ENCODE measurements at regions not wholly inside any gene's neighbourhood (a gene's known extent, or its start where the extent isn't known, plus 50 kb on each side); places are given as distances from the start of the nearest gene placed in this dataset.

DNA sequence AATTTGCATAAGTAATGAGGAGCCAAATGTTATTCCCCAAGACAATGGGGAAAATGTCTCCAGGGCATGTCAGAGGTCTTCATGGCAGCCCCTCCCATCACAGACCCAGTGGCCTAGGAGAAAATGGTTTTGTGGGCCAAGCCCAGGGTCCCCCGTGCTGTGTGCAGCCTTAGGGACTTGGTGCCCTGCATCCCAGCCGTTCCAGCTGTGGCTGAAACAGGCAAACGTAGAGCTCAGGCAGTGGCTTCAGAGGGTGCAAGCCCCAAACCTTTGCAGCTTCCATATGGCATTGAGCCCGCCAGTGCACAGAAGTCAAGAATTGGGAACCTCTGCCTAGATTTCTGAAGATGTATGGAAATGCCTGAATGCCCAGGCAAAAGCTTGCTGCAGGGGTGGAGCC lies 79.9 kb downstream of the FAM181B start:
- Histone ChIP-seq H3K36me3 (no peaks in the 10 kb centered on the region), H3K27me3 (no peaks in the 10 kb centered on the region), H3K27ac (no peak overlapping the region), H3K4me1 (no peaks in the 10 kb centered on the region), H3K4me3 (no peak overlapping the region), H3K9me3 (no peaks in the 10 kb centered on the region)
- WGBS, 2 donors = 76 to 80% methylated on average over 4 of the region's 4 CpGs
- intact Hi-C loops (cut with DNase I) = no loop called here
- no peak for TF ChIP-seq POLR2AphosphoS5 (IDR thresholded peaks at IDR 0.05)
- no peak for TF ChIP-seq EP300 (IDR thresholded peaks at IDR 0.05)
- TF ChIP-seq POLR2A (IDR thresholded peaks at IDR 0.05) = no peak
- TF ChIP-seq, protein P1, sequence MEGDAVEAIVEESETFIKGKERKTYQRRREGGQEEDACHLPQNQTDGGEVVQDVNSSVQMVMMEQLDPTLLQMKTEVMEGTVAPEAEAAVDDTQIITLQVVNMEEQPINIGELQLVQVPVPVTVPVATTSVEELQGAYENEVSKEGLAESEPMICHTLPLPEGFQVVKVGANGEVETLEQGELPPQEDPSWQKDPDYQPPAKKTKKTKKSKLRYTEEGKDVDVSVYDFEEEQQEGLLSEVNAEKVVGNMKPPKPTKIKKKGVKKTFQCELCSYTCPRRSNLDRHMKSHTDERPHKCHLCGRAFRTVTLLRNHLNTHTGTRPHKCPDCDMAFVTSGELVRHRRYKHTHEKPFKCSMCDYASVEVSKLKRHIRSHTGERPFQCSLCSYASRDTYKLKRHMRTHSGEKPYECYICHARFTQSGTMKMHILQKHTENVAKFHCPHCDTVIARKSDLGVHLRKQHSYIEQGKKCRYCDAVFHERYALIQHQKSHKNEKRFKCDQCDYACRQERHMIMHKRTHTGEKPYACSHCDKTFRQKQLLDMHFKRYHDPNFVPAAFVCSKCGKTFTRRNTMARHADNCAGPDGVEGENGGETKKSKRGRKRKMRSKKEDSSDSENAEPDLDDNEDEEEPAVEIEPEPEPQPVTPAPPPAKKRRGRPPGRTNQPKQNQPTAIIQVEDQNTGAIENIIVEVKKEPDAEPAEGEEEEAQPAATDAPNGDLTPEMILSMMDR (IDR thresholded peaks at IDR 0.05) = no peak
- no peak for DNase-seq

DNA sequence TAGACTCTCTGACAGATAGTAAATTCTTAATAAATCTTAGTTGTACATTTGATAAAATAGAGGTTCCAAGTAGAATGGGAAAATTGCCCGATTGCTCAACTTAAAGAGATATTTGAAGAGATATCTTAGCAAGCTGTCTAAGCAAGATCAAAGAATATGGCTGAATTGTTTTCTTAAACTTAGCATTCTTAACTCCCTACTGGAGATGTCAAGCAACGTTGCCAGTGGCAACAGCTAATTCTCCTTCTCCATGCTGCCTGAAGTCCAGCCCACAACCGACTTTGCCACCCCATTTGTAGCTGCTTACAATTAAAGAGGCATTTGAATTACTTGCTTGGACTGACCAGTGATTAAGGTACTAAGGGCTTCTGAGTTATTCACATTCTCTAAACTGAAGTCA lies 94.4 kb downstream of the FAM181B start:
- Histone ChIP-seq H3K36me3 (no peaks in the 10 kb centered on the region), H3K4me1 (no peaks in the 10 kb centered on the region), H3K27me3 (no peaks in the 10 kb centered on the region), H3K4me3 (no peak overlapping the region), H3K27ac (no peak overlapping the region), H3K9me3 (no peaks in the 10 kb centered on the region)
- intact Hi-C loops (cut with DNase I) = no loop called here
- DNase-seq = no peak
- TF ChIP-seq POLR2AphosphoS5 (IDR thresholded peaks at IDR 0.05) = no peak
- no peak for TF ChIP-seq POLR2A (IDR thresholded peaks at IDR 0.05)
- no peak for TF ChIP-seq EP300 (IDR thresholded peaks at IDR 0.05)
- TF ChIP-seq, protein P1 (IDR thresholded peaks at IDR 0.05) = no peak
- 62 to 67% methylated on average over 3 of the region's 3 CpGs for WGBS, 2 donors

DNA sequence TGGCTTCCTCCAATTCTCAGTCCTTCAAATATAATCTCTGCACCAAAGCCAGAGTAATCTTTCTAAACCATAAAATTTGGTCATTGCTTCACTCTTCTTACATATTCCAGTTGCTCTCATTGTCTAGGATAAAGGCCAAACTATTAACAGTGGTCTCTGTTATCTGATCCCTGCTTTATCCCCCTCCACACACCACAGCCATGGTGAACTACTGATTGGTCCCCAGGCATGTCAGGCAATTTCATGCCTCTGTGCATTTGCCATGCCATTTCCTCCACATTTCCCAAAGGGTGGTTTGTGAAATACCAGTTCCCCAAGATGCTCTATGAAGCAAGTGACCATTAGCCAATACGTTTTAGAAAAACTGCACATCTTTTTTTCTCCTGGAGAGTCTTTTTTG lies 97.0 kb downstream of the FAM181B start:
- H3K36me3 ChIP-seq = no peaks in the 10 kb centered on the region
- 39 to 64% methylated on average over 1 of the region's 1 CpG for WGBS, 2 donors
- intact Hi-C loops (cut with DNase I) = no loop called here
- no peaks in the 10 kb centered on the region for H3K4me1 ChIP-seq
- no peak overlapping the region for H3K27ac ChIP-seq
- TF ChIP-seq POLR2A (IDR thresholded peaks at IDR 0.05) (no peak), POLR2AphosphoS5 (IDR thresholded peaks at IDR 0.05) (no peak), EP300 (IDR thresholded peaks at IDR 0.05) (no peak)
- TF ChIP-seq, protein P1 (IDR thresholded peaks at IDR 0.05) = no peak
- no peaks in the 10 kb centered on the region for H3K27me3 ChIP-seq
- no peak for DNase-seq
- no peak overlapping the region for H3K4me3 ChIP-seq
- H3K9me3 ChIP-seq = no peaks in the 10 kb centered on the region

DNA sequence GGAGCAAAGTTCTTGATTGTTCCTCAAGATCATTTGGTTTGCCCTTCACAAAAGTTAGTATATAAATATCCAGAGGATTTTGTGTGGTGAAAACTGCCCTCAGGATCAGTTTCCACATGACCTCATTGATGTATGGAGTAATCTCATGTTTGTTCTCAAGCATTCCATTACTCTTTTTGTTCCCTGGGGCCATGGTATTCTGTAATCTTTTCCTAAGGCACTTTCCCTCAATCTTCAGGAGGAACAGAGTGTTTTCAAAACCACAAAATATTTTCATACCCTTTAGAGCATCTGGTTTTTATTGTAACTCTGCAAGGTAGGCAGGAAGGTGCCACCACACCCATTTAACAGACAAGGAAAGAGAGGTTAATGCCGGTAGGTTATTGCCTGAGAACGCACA lies 99.6 kb downstream of the FAM181B start:
- H3K27me3 ChIP-seq = no peaks in the 10 kb centered on the region
- DNase-seq = no peak
- no peaks in the 10 kb centered on the region for H3K9me3 ChIP-seq
- H3K36me3 ChIP-seq = no peaks in the 10 kb centered on the region
- intact Hi-C loops (cut with DNase I) = no loop called here
- no peak overlapping the region for H3K4me3 ChIP-seq
- no peak overlapping the region for H3K27ac ChIP-seq
- TF ChIP-seq POLR2A (IDR thresholded peaks at IDR 0.05) (no peak), EP300 (IDR thresholded peaks at IDR 0.05) (no peak), POLR2AphosphoS5 (IDR thresholded peaks at IDR 0.05) (no peak)
- TF ChIP-seq, protein P1 (IDR thresholded peaks at IDR 0.05) = no peak
- no peaks in the 10 kb centered on the region for H3K4me1 ChIP-seq
- 81 to 88% methylated on average over 2 of the region's 2 CpGs for WGBS, 2 donors

Data from sigmoid colon (tissue), 6 donors.